Common myeloid progenitor, CD34-positive (primary cell): ENCODE measurements at regions not wholly inside any gene's neighbourhood (a gene's known extent, or its start where the extent isn't known, plus 50 kb on each side); places are given as distances from the start of the nearest gene placed in this dataset.
A peak's percentile ranks its signal among the peaks of the same experiment; 100 is the strongest.

Source experiments
- CTCF ChIA-PET: fragments of 350-600 bp; sonication (Branson Sonifier 250); formaldehyde crosslinking; loops from one replicate; lab custom pipeline; 2021; ENCODE audit warnings: antibody characterized with exemption; lab: Charles Lee
- POLR2A ChIA-PET: fragments of 350-600 bp; sonication (Branson Sonifier 250); formaldehyde crosslinking; loops from one replicate; lab custom pipeline; 2021; ENCODE audit warnings: antibody characterized with exemption; lab: Charles Lee
- DNase-seq, 3 donors: peaks; one replicate each; pipeline versions ENCODE4 v3.0.0 to v3.0.0-alpha.2; 2013
- H3K27ac ChIP-seq, 2 experiments: 1 replicate in 1 of 2; 2 replicates in 1 of 2; pipeline ENCODE4 v1.7.0; 2013; ENCODE audit warnings: inconsistent platforms in 2 of 2, low read length in 2 of 2, mild to moderate bottlenecking in 2 of 2, low read depth in 1 of 2, moderate library complexity in 1 of 2; ENCODE audit not compliant: severe bottlenecking in 2 of 2, insufficient read depth in 1 of 2, poor library complexity in 1 of 2
- H3K27me3 ChIP-seq, 5 experiments: replicated peaks in 2 of 5; 1 replicate in 3 of 5; 2 replicates in 2 of 5; pipeline versions ENCODE4 v1.6.1 to v1.7.0; 2013; ENCODE audit warnings: low read length in 4 of 5, mild to moderate bottlenecking in 2 of 5, moderate library complexity in 2 of 5, inconsistent platforms in 1 of 5; ENCODE audit not compliant: insufficient read depth in 5 of 5, control insufficient read depth in 4 of 5
- H3K36me3 ChIP-seq, 4 experiments: 1 replicate in 2 of 4; 2 replicates in 2 of 4; pipeline versions ENCODE4 v1.6.1 to v1.7.0; 2013; ENCODE audit warnings: low read length in 3 of 4, control low read depth in 1 of 4, mild to moderate bottlenecking in 1 of 4; ENCODE audit not compliant: control insufficient read depth in 4 of 4, insufficient read depth in 4 of 4
- H3K4me1 ChIP-seq, 4 experiments: 1 replicate in 3 of 4; 2 replicates in 1 of 4; pipeline versions ENCODE4 v1.6.1 to v1.7.1; 2013; ENCODE audit warnings: low read length in 3 of 4, mild to moderate bottlenecking in 3 of 4, control low read depth in 1 of 4, inconsistent platforms in 1 of 4, moderate library complexity in 1 of 4; ENCODE audit not compliant: control insufficient read depth in 4 of 4, insufficient read depth in 4 of 4; ENCODE audit errors: control extremely low read depth in 1 of 4
- H3K4me3 ChIP-seq, 7 experiments: 1 replicate in 4 of 7; 2 replicates in 3 of 7; pipeline versions ENCODE4 v1.5.1 to v1.7.0; 2013; ENCODE audit warnings: mild to moderate bottlenecking in 7 of 7, low read length in 6 of 7, moderate library complexity in 6 of 7, inconsistent platforms in 2 of 7, low read depth in 2 of 7, control low read depth in 1 of 7; ENCODE audit not compliant: insufficient read depth in 4 of 7, control insufficient read depth in 1 of 7; ENCODE audit errors: extremely low read depth in 1 of 7
- H3K9me3 ChIP-seq, 5 experiments: 1 replicate in 4 of 5; 2 replicates in 1 of 5; pipeline versions ENCODE4 v1.6.1 to v1.7.1; 2013; ENCODE audit warnings: low read length in 4 of 5, mild to moderate bottlenecking in 2 of 5, inconsistent platforms in 1 of 5, low read depth in 1 of 5, moderate library complexity in 1 of 5; ENCODE audit not compliant: control insufficient read depth in 4 of 5, insufficient read depth in 2 of 5; ENCODE audit errors: control extremely low read depth in 1 of 5
- WGBS: methylation state at CpG from one replicate; pipeline ENCODE4 v1.1.5; 2013; ENCODE audit not compliant: insufficient coverage; 5-methylcytosine and 5-hydroxymethylcytosine counted together

GRCh38 chr14:95008445-95009217, 148.7 kb downstream of the DICER1 start:
- Histone ChIP-seq H3K27me3 (peaks cover 4 to 40% (median 9%) of the 10 kb centered on the region in 5 experiments), H3K4me1 (no peaks in the 10 kb centered on the region), H3K36me3 (no peaks in the 10 kb centered on the region), H3K4me3 (no peak overlapping the region), H3K9me3 (no peaks in the 10 kb centered on the region), H3K27ac (no peak overlapping the region)
- DNase-seq, result no peak
- POLR2A ChIA-PET, result no interaction called here
- WGBS, result 97% methylated on average over 14 of the region's 15 CpGs
- CTCF ChIA-PET, result no interaction called here

- H3K27me3 ChIP-seq, result peaks cover 4 to 35% (median 8%) of the 10 kb centered on the region in 5 experiments
- DNase-seq, result no peak
- CTCF ChIA-PET, result no interaction called here
Measured at GRCh38 chr14:95007921-95008320, 149.4 kb downstream of the DICER1 start.

GRCh38 chr14:95006479-95006878, 150.8 kb downstream of the DICER1 start:
- Histone ChIP-seq H3K27ac (no peak overlapping the region), H3K4me1 (no peaks in the 10 kb centered on the region), H3K27me3 (peaks cover 4 to 20% (median 8%) of the 10 kb centered on the region in 5 experiments), H3K9me3 (no peaks in the 10 kb centered on the region), H3K36me3 (no peaks in the 10 kb centered on the region), H3K4me3 (no peak overlapping the region)
- POLR2A ChIA-PET, result no interaction called here
- CTCF ChIA-PET, result interaction anchor here (1.2 kb wide), 1 partner anchor 11 kb away, joined by 3 read pairs; no protein-coding TSS in a partner anchor
- WGBS, result 85% methylated on average over 3 of the region's 4 CpGs
- DNase-seq, result no peak

More at GRCh38 chr14:95007921-95008320, 149.4 kb downstream of the DICER1 start:
- Histone ChIP-seq H3K4me3 (no peak overlapping the region), H3K36me3 (no peaks in the 10 kb centered on the region), H3K4me1 (no peaks in the 10 kb centered on the region), H3K27ac (no peak overlapping the region), H3K9me3 (no peaks in the 10 kb centered on the region)
- 100% methylated on average over 3 of the region's 7 CpGs for WGBS
- POLR2A ChIA-PET, result no interaction called here

- no peak overlapping the region for H3K27ac ChIP-seq
- no peaks in the 10 kb centered on the region for H3K4me1 ChIP-seq
- no peaks in the 10 kb centered on the region for H3K9me3 ChIP-seq
- no peaks in the 10 kb centered on the region for H3K36me3 ChIP-seq
- H3K4me3 ChIP-seq, result no peak overlapping the region
- peaks cover 4 to 16% (median 8%) of the 10 kb centered on the region in 5 experiments for H3K27me3 ChIP-seq
- POLR2A ChIA-PET, result no interaction called here
- no peak for DNase-seq
- 100% methylated on average over 1 of the region's 3 CpGs for WGBS
- CTCF ChIA-PET, result no interaction called here
Measured at GRCh38 chr14:95006051-95006450, 151.3 kb downstream of the DICER1 start.

GRCh38 chr14:95003099-95003960, 154.0 kb downstream of the DICER1 start:
- 72% methylated on average over 6 of the region's 11 CpGs for WGBS
- Histone ChIP-seq H3K27me3 (peaks cover 0 to 10% (median 8%) of the 10 kb centered on the region in 5 experiments), H3K36me3 (no peaks in the 10 kb centered on the region), H3K9me3 (no peaks in the 10 kb centered on the region), H3K27ac (no peak overlapping the region), H3K4me3 (no peak overlapping the region), H3K4me1 (peaks cover 0 to under 1% (median 0%) of the 10 kb centered on the region in 4 experiments)
- DNase-seq, result no peak
- ChIA-PET CTCF (no interaction called here), POLR2A (no interaction called here)

- POLR2A ChIA-PET, result no interaction called here
- Histone ChIP-seq H3K4me1 (peaks cover 0 to 4% (median 1%) of the 10 kb centered on the region in 4 experiments), H3K9me3 (no peaks in the 10 kb centered on the region), H3K4me3 (no peak overlapping the region), H3K36me3 (no peaks in the 10 kb centered on the region), H3K27ac (no peak overlapping the region), H3K27me3 (peaks cover 0 to 14% (median 6%) of the 10 kb centered on the region in 5 experiments)
- 24% methylated on average over 10 of the region's 10 CpGs for WGBS
- DNase-seq, result peak in 2 of 3 donors; percentile 38
- CTCF ChIA-PET, result interaction anchor here (0.5 kb wide), 1 partner anchor 28 kb away, joined by 4 read pairs; no protein-coding TSS in a partner anchor
Measured at GRCh38 chr14:94998685-94999084, 158.6 kb downstream of the DICER1 start.
